ENCODE measurements at regions not wholly inside any gene's neighbourhood (a gene's known extent, or its start where the extent isn't known, plus 50 kb on each side); places are given as distances from the start of the nearest gene placed in this dataset.
"Not testable (repeated sequence)": the region's sequence is repeated elsewhere in the genome, so short reads cannot be mapped to it uniquely, and the experiment has no call there.

DNA sequence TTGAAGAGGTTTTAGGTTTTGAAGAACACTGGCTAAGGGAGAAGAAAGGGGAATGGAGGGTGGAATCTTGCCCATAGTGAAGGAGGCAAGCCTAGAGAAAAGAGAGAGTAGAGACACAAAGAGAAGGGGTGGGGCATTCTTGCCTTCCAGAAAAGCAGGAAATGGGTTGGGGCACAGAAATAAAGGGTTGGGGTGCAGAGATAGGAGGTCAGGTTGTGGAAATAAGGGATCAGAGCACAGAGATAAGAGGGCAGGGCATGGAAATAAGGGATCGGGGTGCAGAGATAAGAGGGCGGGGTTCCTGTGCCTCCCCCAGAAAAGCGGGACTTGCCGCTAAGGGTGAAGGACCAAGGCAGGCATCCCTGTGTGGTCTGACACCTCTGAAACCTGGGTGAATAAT lies 69.9 kb downstream of the ALG1L2 start:
- in situ Hi-C loops (cut with MboI; ENCODE audit: low pct_unique_long_range_greater_than_20kb in 2 of 9, low sequenced_read_pairs in 9 of 9, unreplicated experiment in 9 of 9); H3K4me1 ChIP-seq (replicated peaks in 1 of 2); H3K4me3 ChIP-seq; ATAC-seq (replicated peaks in 6 of 8); H3K27ac ChIP-seq: not testable (repeated sequence)
- 20 to 94% methylated on average over 1 to 2 of the region's 4 CpGs; no CpG with 5 or more reads in 8 of the 10 experiments for WGBS, 10 experiments

DNA sequence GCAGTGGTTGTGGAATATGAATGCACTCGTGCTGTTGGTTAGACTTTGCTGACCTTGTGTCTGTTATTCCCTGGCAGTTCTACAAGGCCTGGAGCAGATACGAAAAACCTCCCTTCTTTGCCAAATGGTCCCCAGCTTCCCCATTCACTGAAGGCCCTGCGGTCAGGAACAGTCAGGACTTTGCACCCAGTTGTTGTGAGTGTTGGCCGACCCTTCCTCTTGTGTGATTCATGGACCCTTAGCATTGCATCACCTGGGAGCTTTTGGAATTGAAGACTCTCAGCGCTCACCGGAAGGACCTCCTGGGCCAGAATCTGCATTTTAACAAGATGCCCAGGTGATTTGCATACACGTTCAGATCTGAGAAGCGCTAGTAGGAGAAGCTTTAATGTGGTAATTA lies 71.6 kb downstream of the ALG1L2 start:
- 0 to 91% (median 55%) methylated on average over 1 to 6 of the region's 8 CpGs; no CpG with 5 or more reads in 4 of the 10 experiments for WGBS, 10 experiments
- H3K4me3 ChIP-seq; ATAC-seq (replicated peaks in 6 of 8); H3K27ac ChIP-seq; H3K4me1 ChIP-seq (replicated peaks in 1 of 2); in situ Hi-C loops (cut with MboI; ENCODE audit: low pct_unique_long_range_greater_than_20kb in 2 of 9, low sequenced_read_pairs in 9 of 9, unreplicated experiment in 9 of 9): not testable (repeated sequence)

GRCh38 chr3:130155464-130155863 lies 73.8 kb downstream of the ALG1L2 start:
- H3K4me1 ChIP-seq (replicated peaks in 1 of 2); ATAC-seq (replicated peaks in 6 of 8); H3K27ac ChIP-seq; in situ Hi-C loops (cut with MboI; ENCODE audit: low pct_unique_long_range_greater_than_20kb in 2 of 9, low sequenced_read_pairs in 9 of 9, unreplicated experiment in 9 of 9); H3K4me3 ChIP-seq: not testable (repeated sequence)
- 80% methylated on average over 1 of the region's 4 CpGs; no CpG with 5 or more reads in 9 of the 10 experiments for WGBS, 10 experiments

GRCh38 chr3:130166856-130167255 lies 85.2 kb downstream of the ALG1L2 start:
- WGBS, 10 experiments = 0 to 100% (median 68%) methylated on average over 1 to 3 of the region's 4 CpGs; no CpG with 5 or more reads in 6 of the 10 experiments
- H3K4me3 ChIP-seq; in situ Hi-C loops (cut with MboI; ENCODE audit: low pct_unique_long_range_greater_than_20kb in 2 of 9, low sequenced_read_pairs in 9 of 9, unreplicated experiment in 9 of 9); H3K27ac ChIP-seq; ATAC-seq (replicated peaks in 6 of 8); H3K4me1 ChIP-seq (replicated peaks in 1 of 2): not testable (repeated sequence)

- in situ Hi-C loops (cut with MboI; ENCODE audit: low pct_unique_long_range_greater_than_20kb in 2 of 9, low sequenced_read_pairs in 9 of 9, unreplicated experiment in 9 of 9); H3K4me3 ChIP-seq; ATAC-seq (replicated peaks in 6 of 8); H3K27ac ChIP-seq; H3K4me1 ChIP-seq (replicated peaks in 1 of 2): not testable (repeated sequence)
- WGBS, 10 experiments = no CpG with 5 or more reads among the region's 4 CpGs
These were observed 93.6 kb downstream of the ALG1L2 start for GRCh38 chr3:130175195-130175594.

- H3K4me1 ChIP-seq (replicated peaks in 1 of 2); in situ Hi-C loops (cut with MboI; ENCODE audit: low pct_unique_long_range_greater_than_20kb in 2 of 9, low sequenced_read_pairs in 9 of 9, unreplicated experiment in 9 of 9); ATAC-seq (replicated peaks in 6 of 8); H3K4me3 ChIP-seq; H3K27ac ChIP-seq: not testable (repeated sequence)
- 60 to 100% (median 82%) methylated on average over 1 to 12 of the region's 13 CpGs; no CpG with 5 or more reads in 3 of the 10 experiments for WGBS, 10 experiments
These were observed 95.0 kb downstream of the ALG1L2 start for GRCh38 chr3:130176476-130177256.

- H3K4me1 ChIP-seq (replicated peaks in 1 of 2); ATAC-seq (replicated peaks in 6 of 8); H3K4me3 ChIP-seq; in situ Hi-C loops (cut with MboI; ENCODE audit: low pct_unique_long_range_greater_than_20kb in 2 of 9, low sequenced_read_pairs in 9 of 9, unreplicated experiment in 9 of 9); H3K27ac ChIP-seq: not testable (repeated sequence)
- 25 to 60% (median 54%) methylated on average over 1 to 2 of the region's 3 CpGs; no CpG with 5 or more reads in 7 of the 10 experiments for WGBS, 10 experiments
These were observed 97.2 kb downstream of the ALG1L2 start for GRCh38 chr3:130178835-130179234.

- H3K27ac ChIP-seq; in situ Hi-C loops (cut with MboI; ENCODE audit: low pct_unique_long_range_greater_than_20kb in 2 of 9, low sequenced_read_pairs in 9 of 9, unreplicated experiment in 9 of 9); H3K4me1 ChIP-seq (replicated peaks in 1 of 2); ATAC-seq (replicated peaks in 6 of 8); H3K4me3 ChIP-seq: not testable (repeated sequence)
- 0 to 40% (median 22%) methylated on average over 1 to 6 of the region's 11 CpGs; no CpG with 5 or more reads in 6 of the 10 experiments for WGBS, 10 experiments
These were observed 97.8 kb downstream of the ALG1L2 start for GRCh38 chr3:130179353-130179970.

DNA sequence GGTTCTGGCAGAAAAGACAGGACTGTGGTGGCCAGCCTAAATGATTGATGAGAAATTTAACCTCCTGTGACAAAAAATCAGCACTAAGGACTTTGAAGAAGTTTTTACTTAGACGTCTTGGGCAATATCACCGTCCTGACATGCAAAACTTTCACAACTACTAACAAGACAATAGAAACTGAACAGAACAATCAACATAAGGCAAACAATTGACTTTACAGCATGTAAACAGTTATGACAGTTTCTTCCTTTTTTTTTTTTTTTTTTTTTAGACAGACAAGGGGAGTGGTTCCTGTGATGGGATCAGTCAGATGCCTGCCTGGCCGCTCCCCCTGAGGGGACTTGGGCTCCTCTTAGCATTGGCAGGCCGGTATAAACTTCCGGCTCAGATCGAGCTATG lies 100.8 kb downstream of the ALG1L2 start:
- in situ Hi-C loops (cut with MboI; ENCODE audit: low pct_unique_long_range_greater_than_20kb in 2 of 9, low sequenced_read_pairs in 9 of 9, unreplicated experiment in 9 of 9); ATAC-seq (replicated peaks in 6 of 8); H3K27ac ChIP-seq; H3K4me3 ChIP-seq; H3K4me1 ChIP-seq (replicated peaks in 1 of 2): not testable (repeated sequence)
- 0 to 61% (median 0%) methylated on average over 2 of the region's 6 CpGs; no CpG with 5 or more reads in 7 of the 10 experiments for WGBS, 10 experiments

DNA sequence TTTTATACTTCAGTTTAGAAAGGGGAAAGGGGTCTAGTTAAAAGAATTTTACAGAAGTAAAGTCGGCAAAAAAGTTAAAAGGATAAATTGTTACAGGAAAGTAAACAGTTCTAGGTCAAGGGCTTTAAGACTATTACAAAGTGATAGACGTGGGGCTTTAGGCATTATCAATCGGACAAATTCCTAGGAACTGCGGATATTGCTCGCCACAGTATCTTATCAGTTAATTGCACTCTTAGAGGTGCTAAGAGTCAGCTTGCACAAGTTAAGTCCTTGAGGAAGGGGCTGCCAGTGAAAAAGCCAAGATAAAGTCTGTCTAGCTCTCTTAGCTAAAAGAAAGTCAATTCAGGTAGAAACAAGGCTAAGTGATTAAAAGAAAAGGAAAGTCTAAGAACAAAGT lies 102.1 kb downstream of the ALG1L2 start:
- H3K27ac ChIP-seq; H3K4me3 ChIP-seq; H3K4me1 ChIP-seq (replicated peaks in 1 of 2); in situ Hi-C loops (cut with MboI; ENCODE audit: low pct_unique_long_range_greater_than_20kb in 2 of 9, low sequenced_read_pairs in 9 of 9, unreplicated experiment in 9 of 9); ATAC-seq (replicated peaks in 6 of 8): not testable (repeated sequence)
- WGBS, 10 experiments = 40 to 100% (median 80%) methylated on average over 1 to 2 of the region's 5 CpGs; no CpG with 5 or more reads in 3 of the 10 experiments

DNA sequence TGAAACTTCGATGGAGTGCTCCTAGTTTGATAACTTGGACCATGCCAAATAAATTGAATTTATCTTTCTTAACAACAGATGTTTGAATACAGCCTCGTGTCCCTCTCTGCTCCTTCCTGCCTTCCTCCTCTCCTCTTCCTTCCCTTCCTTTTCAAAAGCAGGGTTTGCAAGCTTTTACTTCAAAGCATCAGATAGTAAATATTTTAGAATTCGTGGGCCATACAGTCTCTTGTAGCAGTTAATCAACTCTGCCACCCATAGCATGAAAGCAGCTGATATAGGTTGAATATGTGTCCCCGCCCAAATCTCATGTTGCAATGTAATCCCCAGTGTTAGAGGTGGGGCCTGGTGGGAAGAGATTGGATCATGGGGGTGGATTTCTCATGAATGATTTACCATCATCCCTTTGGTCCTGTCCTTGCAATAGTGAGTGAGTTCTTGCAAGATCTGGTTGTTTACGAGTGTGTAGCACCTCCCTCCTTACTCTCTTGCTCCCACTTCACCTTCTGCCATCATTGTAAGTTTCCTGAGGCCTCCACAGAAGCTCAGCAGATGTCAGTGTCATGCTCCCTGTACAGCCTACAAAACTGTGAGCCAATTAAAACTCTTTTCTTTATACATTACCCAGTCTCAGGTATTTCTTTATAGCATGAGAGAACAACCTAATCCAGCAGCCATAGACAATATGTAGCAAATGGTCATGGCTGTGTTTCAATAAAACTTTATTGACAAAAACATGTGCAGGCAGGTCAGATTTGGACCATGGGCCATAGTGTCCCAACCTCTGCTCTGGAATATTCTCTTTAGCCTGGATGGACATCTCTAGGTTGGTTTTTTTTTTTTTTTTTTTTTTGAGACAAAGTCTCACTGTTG lies 102.8 kb downstream of the ALG1L2 start:
- ATAC-seq (replicated peaks in 6 of 8); H3K4me1 ChIP-seq (replicated peaks in 1 of 2); H3K4me3 ChIP-seq; H3K27ac ChIP-seq; in situ Hi-C loops (cut with MboI; ENCODE audit: low pct_unique_long_range_greater_than_20kb in 2 of 9, low sequenced_read_pairs in 9 of 9, unreplicated experiment in 9 of 9): not testable (repeated sequence)
- WGBS, 10 experiments = 0 to 100% (median 50%) methylated on average over 1 to 3 of the region's 5 CpGs; no CpG with 5 or more reads in 2 of the 10 experiments

GRCh38 chr3:130201272-130201671 lies 119.6 kb downstream of the ALG1L2 start:
- H3K27ac ChIP-seq; ATAC-seq (replicated peaks in 6 of 8); in situ Hi-C loops (cut with MboI; ENCODE audit: low pct_unique_long_range_greater_than_20kb in 2 of 9, low sequenced_read_pairs in 9 of 9, unreplicated experiment in 9 of 9); H3K4me3 ChIP-seq; H3K4me1 ChIP-seq (replicated peaks in 1 of 2): not testable (repeated sequence)
- 11 to 89% (median 51%) methylated on average over 1 of the region's 1 CpG; no CpG with 5 or more reads in 6 of the 10 experiments for WGBS, 10 experiments

DNA sequence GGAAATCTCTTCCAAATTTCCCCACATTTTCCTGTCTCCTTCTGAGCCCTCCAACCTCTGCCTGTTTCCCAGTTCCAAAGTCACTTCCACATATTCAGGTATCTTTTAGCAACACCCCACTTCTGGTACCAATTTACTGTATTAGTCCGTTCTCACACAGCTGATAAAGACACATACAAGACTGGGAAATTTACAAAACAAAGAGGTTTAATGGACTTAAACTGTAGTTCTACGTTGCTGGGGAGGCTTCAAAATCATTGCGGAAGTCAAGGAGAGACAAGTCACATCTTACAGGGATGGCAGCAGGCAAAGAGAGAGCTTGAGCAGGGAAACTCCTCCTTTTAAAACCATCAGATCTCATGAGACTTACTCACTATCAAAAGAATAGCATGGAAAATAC lies 122.0 kb downstream of the ALG1L2 start:
- ATAC-seq (replicated peaks in 6 of 8); in situ Hi-C loops (cut with MboI; ENCODE audit: low pct_unique_long_range_greater_than_20kb in 2 of 9, low sequenced_read_pairs in 9 of 9, unreplicated experiment in 9 of 9); H3K4me3 ChIP-seq; H3K27ac ChIP-seq; H3K4me1 ChIP-seq (replicated peaks in 1 of 2): not testable (repeated sequence)
- 33 to 93% (median 71%) methylated on average over 1 to 3 of the region's 3 CpGs; no CpG with 5 or more reads in 5 of the 10 experiments for WGBS, 10 experiments

All from motor neuron (in vitro differentiated cells).